Stimulated activated CD8-positive, alpha-beta memory T cell treated with anti-CD3 and anti-CD28 coated beads, Interleukin-12 subunit alpha, Interleukin-12 subunit beta, amount 100 ng/mL, for 24 hours (primary cell): ENCODE measurements at regions not wholly inside any gene's neighbourhood (a gene's known extent, or its start where the extent isn't known, plus 50 kb on each side); places are given as distances from the start of the nearest gene placed in this dataset.
"Not testable (repeated sequence)": the region's sequence is repeated elsewhere in the genome, so short reads cannot be mapped to it uniquely, and the experiment has no call there.

ENCODE experiments used
- DNase-seq: peaks from one replicate; pipeline ENCODE4 v3.0.0-alpha.2; 2020; ENCODE audit errors: extremely low read depth

DNA sequence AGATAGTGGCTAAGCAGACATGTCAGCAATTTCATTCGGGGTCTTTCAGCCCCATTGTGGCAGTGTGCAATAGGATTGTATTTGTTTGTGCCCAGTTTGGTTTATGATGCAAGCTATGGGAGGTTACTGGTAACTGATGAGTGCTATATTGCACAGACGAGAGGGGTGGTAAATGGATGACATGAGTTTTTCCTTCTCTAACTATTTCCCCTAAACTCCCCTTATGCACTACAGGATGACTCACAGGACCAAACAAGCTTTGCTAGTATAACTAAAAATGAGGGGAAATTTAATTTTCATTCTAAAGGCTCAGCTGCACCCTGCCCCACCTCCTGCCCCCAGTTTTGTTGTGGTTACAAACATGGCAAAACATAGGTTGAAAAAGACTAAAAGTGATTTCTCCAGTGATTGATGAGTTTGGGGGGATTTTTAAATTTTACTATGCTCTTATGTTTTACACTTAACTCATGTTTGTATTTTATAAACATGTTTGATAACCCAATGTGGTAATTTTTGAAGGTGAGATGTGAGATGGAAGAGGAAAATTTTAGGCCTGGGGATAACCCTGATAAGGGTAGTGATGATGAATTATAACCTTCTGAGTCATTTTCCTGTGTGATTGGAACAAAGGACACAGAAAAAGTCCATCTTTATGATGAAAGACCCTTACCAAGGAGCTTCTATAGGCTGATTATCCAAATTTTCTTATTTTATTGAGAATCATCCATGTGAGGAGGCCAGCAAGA is 60.8 kb upstream of the NAMPT start:
- DNase-seq: peak; percentile 36

- no peak for DNase-seq
These were observed 60.1 kb upstream of the NAMPT start for GRCh38 chr7:106344861-106345260.

DNA sequence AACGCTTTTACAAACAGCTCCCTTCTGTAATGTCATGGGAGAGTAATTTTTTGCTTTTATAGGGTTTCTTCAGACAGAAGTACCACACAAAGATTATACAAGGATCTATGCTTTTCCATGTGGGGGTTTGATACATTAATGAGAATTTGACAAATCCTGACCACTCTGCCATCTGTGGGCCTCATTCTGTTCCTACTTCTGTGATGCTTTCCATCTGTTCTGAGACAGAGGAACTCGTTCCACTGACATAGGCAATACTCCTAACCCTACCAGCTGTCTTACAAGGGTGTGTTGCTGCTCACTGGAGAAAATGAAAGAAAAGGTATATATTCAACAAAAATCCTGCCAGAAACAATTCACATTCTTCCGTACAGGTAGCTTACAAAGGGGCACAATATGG is 59.4 kb upstream of the NAMPT start:
- no peak for DNase-seq

DNA sequence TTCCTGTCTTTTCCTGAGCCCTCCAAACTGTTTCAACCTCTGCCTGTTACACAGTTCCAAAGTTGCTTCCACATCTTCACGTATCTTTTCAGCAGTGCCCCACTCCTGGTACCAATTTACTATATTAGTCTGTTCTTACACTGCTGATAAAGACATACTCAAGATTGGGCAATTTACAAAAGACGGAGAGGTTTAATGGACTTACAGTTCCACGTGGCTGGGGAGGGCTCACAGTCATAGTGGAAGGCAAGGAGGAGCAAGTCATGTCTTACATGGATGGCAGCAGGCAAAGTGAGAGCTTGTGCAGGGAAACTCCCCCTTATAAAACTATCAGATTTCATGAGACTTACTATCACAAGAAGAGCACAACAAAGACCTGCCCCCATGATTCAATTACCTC is 57.3 kb upstream of the NAMPT start:
- DNase-seq: not testable (repeated sequence)

GRCh38 chr7:106340247-106340596 is 55.4 kb upstream of the NAMPT start:
- not testable (repeated sequence) for DNase-seq

DNA sequence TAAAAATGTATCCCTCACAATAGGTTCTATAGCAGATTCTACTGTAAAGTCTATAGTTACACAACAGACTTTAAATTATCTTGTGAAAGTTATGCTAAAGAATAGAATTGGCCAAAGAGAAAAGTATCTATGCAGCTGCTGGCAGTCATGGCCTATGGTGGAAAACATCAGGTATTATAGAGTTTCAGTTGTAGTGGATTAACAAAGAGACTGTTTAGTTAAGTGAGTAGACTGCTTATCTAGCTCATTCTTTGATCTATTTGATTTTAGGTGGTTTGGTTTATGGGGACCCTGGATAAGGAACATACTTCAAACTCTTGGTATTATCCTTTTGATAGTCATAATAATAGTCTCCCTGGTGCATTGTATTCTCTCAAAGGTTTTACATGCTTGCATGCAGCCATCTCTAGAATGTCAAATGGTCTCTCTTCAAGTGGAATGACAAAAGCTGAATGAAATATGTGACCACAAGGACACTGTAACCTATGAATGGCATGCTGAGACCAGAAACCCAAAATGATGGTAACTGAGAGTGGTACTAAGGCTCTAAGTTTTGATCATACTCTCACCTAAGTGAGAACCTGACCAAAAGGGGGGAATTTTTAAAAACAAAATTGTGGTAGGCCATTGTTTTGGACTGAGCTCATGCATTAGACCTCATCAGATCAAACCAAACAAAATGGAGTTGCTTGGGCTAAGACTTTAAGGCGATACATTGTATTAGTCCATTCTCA is 54.9 kb upstream of the NAMPT start:
- no peak for DNase-seq

DNA sequence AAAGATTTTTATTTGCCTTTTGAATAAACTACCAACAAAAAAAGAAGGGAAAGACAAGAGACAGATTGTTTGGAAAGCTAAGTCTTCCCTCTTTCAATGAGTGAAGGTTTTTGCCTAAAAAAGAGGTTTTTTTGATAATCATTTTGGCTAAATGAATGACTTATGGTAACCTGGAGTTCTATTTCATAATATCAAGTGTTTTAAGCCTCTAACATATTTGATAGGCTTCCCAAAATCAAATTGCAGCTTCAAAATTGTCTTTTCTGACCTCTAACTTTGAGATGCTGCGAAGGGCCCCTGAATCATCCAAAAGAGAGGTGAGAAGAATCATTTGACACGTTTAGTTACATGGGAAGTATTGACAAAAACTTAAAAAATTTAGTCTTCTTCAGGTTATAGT is 53.0 kb upstream of the NAMPT start:
- no peak for DNase-seq

- no peak for DNase-seq
These were observed 51.0 kb upstream of the NAMPT start for GRCh38 chr7:106335814-106336213.
